ENCODE measurements at regions not wholly inside any gene's neighbourhood (a gene's known extent, or its start where the extent isn't known, plus 50 kb on each side); places are given as distances from the start of the nearest gene placed in this dataset.

GRCh38 chr9:89924611-89925010 is 319.8 kb downstream of the GADD45G start:
- no peak for DNase-seq (ENCODE audit: low read depth, low spot score)
- Histone ChIP-seq H3K4me2 (ENCODE audit: control insufficient read depth, insufficient read depth) (no peak overlapping the region), H3K9ac (ENCODE audit: control insufficient read depth, insufficient read depth, low read length) (no peak overlapping the region), H3K4me3 (no peak overlapping the region), H2AFZ (ENCODE audit: control insufficient read depth, low read depth, low read length) (no peak overlapping the region), H3K4me1 (ENCODE audit: control insufficient read depth, insufficient read depth, low read length) (no peaks in the 10 kb centered on the region), H3K9me3 (replicated peaks; ENCODE audit: control insufficient read depth, insufficient read depth, low read length) (no peaks in the 10 kb centered on the region), H3K36me3 (ENCODE audit: control insufficient read depth in 2 of 2, insufficient read depth in 2 of 2, low read length in 1 of 2) (no peaks in the 10 kb centered on the region), H4K20me1 (ENCODE audit: control insufficient read depth, insufficient read depth) (no peaks in the 10 kb centered on the region), H3K27me3 (replicated peaks in 1 of 2; ENCODE audit: control insufficient read depth in 2 of 2, insufficient read depth in 2 of 2, low read length in 1 of 2) (peaks cover 1 to 4% of the 10 kb centered on the region in 2 experiments; a peak in 3 of 4 replicates), H3K27ac (ENCODE audit: control insufficient read depth, insufficient read depth) (no peak overlapping the region), H3K79me2 (ENCODE audit: control insufficient read depth, insufficient read depth, low read length) (no peaks in the 10 kb centered on the region)
- intact Hi-C loops (cut with micrococcal nuclease; ENCODE audit: unreplicated experiment) = no loop called here
- POLR2A ChIA-PET = interaction anchor here (0.6 kb wide), 1 partner anchor 22 kb away, joined by 4 read pairs; no protein-coding TSS in a partner anchor
- FAIRE-seq = no peak
- no TSS peak for BruUV-seq (replicated peaks)
- SMC1A ChIA-PET (ENCODE audit: uncharacterized antibody, unreplicated experiment) = interaction anchor here (1.3 to 2.1 kb wide), 3 partner anchors 175 to 327 kb away, joined by 3 to 6 read pairs (median 4); no protein-coding TSS in a partner anchor
- in situ Hi-C loops (cut with MboI) = no loop called here
- 43% methylated on average over 2 of the region's 2 CpGs for WGBS (ENCODE audit: insufficient coverage, insufficient replicate concordance, low lambda C conversion rate, missing lambda C conversion rate)
- RAD21 ChIA-PET (ENCODE audit: unreplicated experiment) = interaction anchor here (1.0 to 1.9 kb wide), 4 partner anchors 147 to 322 kb away, joined by 3 to 10 read pairs (median 3); no protein-coding TSS in a partner anchor
- no peak for ATAC-seq
- CTCF ChIA-PET = interaction anchor here (0.6 to 3.0 kb wide), 4 partner anchors 9 to 355 kb away, joined by 3 to 21 read pairs (median 8); no protein-coding TSS in a partner anchor
- TF ChIP-seq NFYB (IDR thresholded peaks at IDR 0.05; ENCODE audit: insufficient read depth, low read depth, low read length) (no peak), SIX5 (IDR thresholded peaks at IDR 0.05; ENCODE audit: low read depth, low read length, severe bottlenecking) (no peak), CHD4 (IDR thresholded peaks at IDR 0.05) (no peak), IKZF1 (conservative IDR thresholded peaks at IDR 0.05) (no peak), CEBPB (IDR thresholded peaks at IDR 0.05; ENCODE audit: borderline replicate concordance in 1 of 2, low read depth in 2 of 2, low read length in 2 of 2) (no peak), SRF (IDR thresholded peaks at IDR 0.05; ENCODE audit: low read depth in 2 of 2, low read length in 2 of 2) (no peak), RCOR1 (conservative IDR thresholded peaks at IDR 0.05; ENCODE audit: low read depth, low read length) (no peak), SUZ12 (IDR thresholded peaks at IDR 0.05; ENCODE audit: unreplicated experiment) (no peak), PML (IDR thresholded peaks at IDR 0.05; ENCODE audit: low read length) (no peak), PRDM15 (CRISPR knock-in tag; IDR thresholded peaks at IDR 0.05) (no peak), FOXM1 (IDR thresholded peaks at IDR 0.05; ENCODE audit: low read depth, low read length) (no peak), ZBTB33 (IDR thresholded peaks at IDR 0.05) (no peak), KDM1A (IDR thresholded peaks at IDR 0.05; ENCODE audit: borderline replicate concordance) (no peak), RB1 (IDR thresholded peaks at IDR 0.05; ENCODE audit: borderline replicate concordance) (no peak), CTCF (IDR thresholded peaks at IDR 0.05 in 2 of 3, conservative IDR thresholded peaks at IDR 0.05 in 1 of 3; ENCODE audit: control insufficient read depth in 2 of 3, extremely low read depth in 1 of 3, insufficient read depth in 1 of 3, low read depth in 3 of 3, low read length in 3 of 3) (no peak), ESRRA (IDR thresholded peaks at IDR 0.05; ENCODE audit: low read length) (no peak)
